CD14-positive monocyte (primary cell): ENCODE measurements at regions not wholly inside any gene's neighbourhood (a gene's known extent, or its start where the extent isn't known, plus 50 kb on each side); places are given as distances from the start of the nearest gene placed in this dataset.

ENCODE experiments used
- DNase-seq, 3 donors: peaks; one replicate each; pipeline ENCODE4 v3.0.0-alpha.2; 2011 to 2022
- H2AFZ ChIP-seq: 2 replicates; pipeline ENCODE4 v1.6.0; 2012; ENCODE audit warnings: mild to moderate bottlenecking, low read depth, low read length, inconsistent platforms; ENCODE audit not compliant: insufficient read depth, poor library complexity, severe bottlenecking
- H3K27ac ChIP-seq, 2 donors: 1 replicate in 1 of 2; 2 replicates in 1 of 2; pipeline ENCODE4 v1.5.1; 2012 to 2013; ENCODE audit warnings: low read length in 2 of 2, control low read depth in 1 of 2, inconsistent platforms in 1 of 2, low read depth in 1 of 2, mild to moderate bottlenecking in 1 of 2
- H3K27me3 ChIP-seq, 2 donors: one replicate each; pipeline versions ENCODE4 v1.6.0 to v1.6.1; 2011 to 2013; ENCODE audit warnings: low read length in 2 of 2; ENCODE audit not compliant: control insufficient read depth in 2 of 2, insufficient read depth in 2 of 2
- H3K36me3 ChIP-seq, 2 donors: replicated peaks in 1 of 2; 1 replicate in 1 of 2; 2 replicates in 1 of 2; pipeline versions ENCODE4 v1.5.1 to v1.6.1; 2012 to 2013; ENCODE audit warnings: low read length in 2 of 2, control low read depth in 1 of 2, inconsistent platforms in 1 of 2, mild to moderate bottlenecking in 1 of 2; ENCODE audit not compliant: insufficient read depth in 2 of 2, control insufficient read depth in 1 of 2
- H3K4me1 ChIP-seq, 2 donors: 1 replicate in 1 of 2; 2 replicates in 1 of 2; pipeline versions ENCODE4 v1.5.1 to v1.6.1; 2012 to 2013; ENCODE audit warnings: low read length in 2 of 2, control low read depth in 1 of 2, inconsistent platforms in 1 of 2, mild to moderate bottlenecking in 1 of 2, moderate library complexity in 1 of 2; ENCODE audit not compliant: insufficient read depth in 2 of 2, control insufficient read depth in 1 of 2
- H3K4me2 ChIP-seq: replicated peaks from 2 replicates; pipeline ENCODE3; 2012; ENCODE audit warnings: low read length, moderate library complexity, mild to moderate bottlenecking; ENCODE audit not compliant: poor library complexity, severe bottlenecking; ENCODE audit errors: extremely low read depth
- H3K4me3 ChIP-seq, 3 experiments: fragments of 200-600 bp in 1 of 3; sonication (generic) in 1 of 3; replicated peaks in 1 of 3; 1 replicate in 2 of 3; 2 replicates in 1 of 3; pipeline ENCODE4 v1.5.1; 2011 to 2013; ENCODE audit warnings: low read length in 3 of 3, mild to moderate bottlenecking in 3 of 3, control low read depth in 2 of 3, low read depth in 2 of 3, inconsistent platforms in 1 of 3, moderate library complexity in 1 of 3
- H3K79me2 ChIP-seq: 2 replicates; pipeline ENCODE4 v1.6.0; 2012; ENCODE audit warnings: mild to moderate bottlenecking, control low read depth, inconsistent platforms, low read length, moderate library complexity; ENCODE audit not compliant: insufficient read depth
- H3K9ac ChIP-seq: 2 replicates; pipeline ENCODE4 v1.6.0; 2017; ENCODE audit warnings: low read length, mild to moderate bottlenecking; ENCODE audit not compliant: insufficient read depth, poor library complexity, severe bottlenecking
- H3K9me3 ChIP-seq, 2 donors: replicated peaks in 1 of 2; 1 replicate in 1 of 2; 2 replicates in 1 of 2; pipeline versions ENCODE4 v1.5.1 to v1.6.1; 2012 to 2013; ENCODE audit warnings: low read length in 2 of 2, control low read depth in 1 of 2; ENCODE audit not compliant: control insufficient read depth in 1 of 2, insufficient read depth in 1 of 2
- H4K20me1 ChIP-seq: 2 replicates; pipeline ENCODE4 v1.6.0; 2012; ENCODE audit warnings: mild to moderate bottlenecking, low read length, control low read depth, moderate library complexity; ENCODE audit not compliant: insufficient read depth
- H3K27ac Mint-ChIP-seq, 7 donors: one replicate each; pipeline ENCODE4 v1.8.0; 2020; ENCODE audit warnings: mild to moderate bottlenecking in 7 of 7, mixed read lengths in 7 of 7, moderate library complexity in 6 of 7, inconsistent platforms in 2 of 7
- H3K27me3 Mint-ChIP-seq, 3 donors: one replicate each; pipeline ENCODE4 v1.8.0; 2021 to 2022; ENCODE audit warnings: low read depth in 3 of 3, mild to moderate bottlenecking in 3 of 3, mixed read lengths in 3 of 3, moderate library complexity in 3 of 3, inconsistent platforms in 1 of 3
- H3K36me3 Mint-ChIP-seq, 2 donors: one replicate each; pipeline ENCODE4 v1.8.0; 2020; ENCODE audit warnings: mixed read lengths in 2 of 2, inconsistent platforms in 1 of 2, mild to moderate bottlenecking in 1 of 2
- H3K4me1 Mint-ChIP-seq: one replicate; pipeline ENCODE4 v1.8.0; 2020; ENCODE audit warnings: mild to moderate bottlenecking, mixed read lengths
- H3K4me3 Mint-ChIP-seq, 2 donors: one replicate each; pipeline ENCODE4 v1.8.0; 2020; ENCODE audit warnings: mild to moderate bottlenecking in 2 of 2, mixed read lengths in 2 of 2, moderate library complexity in 1 of 2
- H3K9me3 Mint-ChIP-seq, 7 donors: one replicate each; pipeline ENCODE4 v1.8.0; 2020 to 2022; ENCODE audit warnings: mixed read lengths in 7 of 7, mild to moderate bottlenecking in 6 of 7, moderate library complexity in 6 of 7, inconsistent platforms in 2 of 7
- CTCF ChIP-seq: fragments of 200-600 bp; IDR thresholded peaks from one replicate; pipeline ENCODE4 v1.8.0; 2022; ENCODE audit warnings: antibody characterized with exemption, mild to moderate bottlenecking
- WGBS: methylation state at CpG from one replicate; pipeline ENCODE4 v1.1.5; 2013; ENCODE audit warnings: missing lambda C conversion rate; ENCODE audit not compliant: insufficient coverage; 5-methylcytosine and 5-hydroxymethylcytosine counted together
- intact Hi-C, 2 donors: fragments of 100-400 bp; cut with micrococcal nuclease; formaldehyde crosslinking; loops; one replicate each; pipeline versions ENCODE4 v1.15.0 to v1.15.1; 2023

GRCh38 chr3:59430341-59430740 is 380.5 kb upstream of the CFAP20DC start:
- Mint-ChIP-seq H3K9me3 (peaks cover 6 to 13% (median 12%) of the 10 kb centered on the region in 7 donors), H3K36me3 (peaks cover 3 to 4% of the 10 kb centered on the region in 2 donors), H3K27ac (no peak overlapping the region), H3K4me1 (peaks cover 37% of the 10 kb centered on the region), H3K27me3 (peaks cover 0 to 5% (median 3%) of the 10 kb centered on the region in 3 donors), H3K4me3 (no peak overlapping the region)
- no peak for TF ChIP-seq CTCF
- Histone ChIP-seq H3K36me3 (no peaks in the 10 kb centered on the region), H3K4me2 (no peak overlapping the region), H4K20me1 (no peaks in the 10 kb centered on the region), H3K27ac (no peak overlapping the region), H3K27me3 (no peaks in the 10 kb centered on the region), H3K9me3 (peaks cover 8 to 11% of the 10 kb centered on the region in 2 donors), H3K79me2 (no peaks in the 10 kb centered on the region), H2AFZ (no peak overlapping the region), H3K4me3 (no peak overlapping the region), H3K9ac (no peak overlapping the region), H3K4me1 (peaks cover 32% of the 10 kb centered on the region in 2 donors)
- no peak for DNase-seq
- intact Hi-C loops = no loop called here
- WGBS = 88% methylated on average over 7 of the region's 7 CpGs

GRCh38 chr3:59429198-59429597 is 379.4 kb upstream of the CFAP20DC start:
- Mint-ChIP-seq H3K36me3 (peaks cover 4 to 9% of the 10 kb centered on the region in 2 donors), H3K27ac (no peak overlapping the region), H3K9me3 (peaks cover 4 to 13% (median 11%) of the 10 kb centered on the region in 7 donors), H3K4me1 (peaks cover 47% of the 10 kb centered on the region), H3K27me3 (peaks cover 0 to 7% (median 4%) of the 10 kb centered on the region in 3 donors), H3K4me3 (no peak overlapping the region)
- intact Hi-C loops = no loop called here
- H3K36me3 ChIP-seq = no peaks in the 10 kb centered on the region
- H3K4me3 ChIP-seq = no peak overlapping the region
- TF ChIP-seq CTCF = no peak
- WGBS = no CpG with 5 or more reads among the region's 2 CpGs
- H3K9ac ChIP-seq = no peak overlapping the region
- H3K4me2 ChIP-seq = no peak overlapping the region
- no peak for DNase-seq
- no peak overlapping the region for H3K27ac ChIP-seq
- peaks cover 8 to 11% of the 10 kb centered on the region in 2 donors for H3K9me3 ChIP-seq
- no peaks in the 10 kb centered on the region for H3K79me2 ChIP-seq
- H2AFZ ChIP-seq = no peak overlapping the region
- peaks cover 42 to 43% of the 10 kb centered on the region in 2 donors for H3K4me1 ChIP-seq
- H4K20me1 ChIP-seq = no peaks in the 10 kb centered on the region
- H3K27me3 ChIP-seq = no peaks in the 10 kb centered on the region
